ENCODE measurements at regions not wholly inside any gene's neighbourhood (a gene's known extent, or its start where the extent isn't known, plus 50 kb on each side); places are given as distances from the start of the nearest gene placed in this dataset.
"Not testable (repeated sequence)": the region's sequence is repeated elsewhere in the genome, so short reads cannot be mapped to it uniquely, and the experiment has no call there.

DNA sequence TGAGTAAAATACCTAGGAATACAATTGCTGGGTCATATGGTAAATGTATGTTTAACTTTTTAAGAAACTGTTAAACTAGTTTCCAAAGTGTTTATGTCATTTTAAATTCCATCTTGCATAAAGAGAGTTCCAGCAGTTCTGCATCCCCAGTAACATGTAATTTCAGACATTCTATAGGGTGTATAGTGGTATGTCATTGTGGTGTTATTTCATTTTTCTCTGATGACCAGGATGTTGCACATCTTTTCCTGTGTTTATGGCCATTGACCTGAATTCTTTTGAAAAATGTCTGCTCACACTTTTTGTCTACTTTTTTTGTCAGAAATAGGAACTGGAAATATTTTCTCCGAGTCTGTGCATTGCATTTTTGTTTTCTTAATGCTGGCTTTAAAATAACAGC is 128.9 kb downstream of the TMEM200A start:
- ATAC-seq (ENCODE audit: low FRiP score) (no peak), DNase-seq (ENCODE audit: low spot score) (no peak)
- TF ChIP-seq, protein P1, sequence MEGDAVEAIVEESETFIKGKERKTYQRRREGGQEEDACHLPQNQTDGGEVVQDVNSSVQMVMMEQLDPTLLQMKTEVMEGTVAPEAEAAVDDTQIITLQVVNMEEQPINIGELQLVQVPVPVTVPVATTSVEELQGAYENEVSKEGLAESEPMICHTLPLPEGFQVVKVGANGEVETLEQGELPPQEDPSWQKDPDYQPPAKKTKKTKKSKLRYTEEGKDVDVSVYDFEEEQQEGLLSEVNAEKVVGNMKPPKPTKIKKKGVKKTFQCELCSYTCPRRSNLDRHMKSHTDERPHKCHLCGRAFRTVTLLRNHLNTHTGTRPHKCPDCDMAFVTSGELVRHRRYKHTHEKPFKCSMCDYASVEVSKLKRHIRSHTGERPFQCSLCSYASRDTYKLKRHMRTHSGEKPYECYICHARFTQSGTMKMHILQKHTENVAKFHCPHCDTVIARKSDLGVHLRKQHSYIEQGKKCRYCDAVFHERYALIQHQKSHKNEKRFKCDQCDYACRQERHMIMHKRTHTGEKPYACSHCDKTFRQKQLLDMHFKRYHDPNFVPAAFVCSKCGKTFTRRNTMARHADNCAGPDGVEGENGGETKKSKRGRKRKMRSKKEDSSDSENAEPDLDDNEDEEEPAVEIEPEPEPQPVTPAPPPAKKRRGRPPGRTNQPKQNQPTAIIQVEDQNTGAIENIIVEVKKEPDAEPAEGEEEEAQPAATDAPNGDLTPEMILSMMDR (IDR thresholded peaks at IDR 0.05) = no peak

DNA sequence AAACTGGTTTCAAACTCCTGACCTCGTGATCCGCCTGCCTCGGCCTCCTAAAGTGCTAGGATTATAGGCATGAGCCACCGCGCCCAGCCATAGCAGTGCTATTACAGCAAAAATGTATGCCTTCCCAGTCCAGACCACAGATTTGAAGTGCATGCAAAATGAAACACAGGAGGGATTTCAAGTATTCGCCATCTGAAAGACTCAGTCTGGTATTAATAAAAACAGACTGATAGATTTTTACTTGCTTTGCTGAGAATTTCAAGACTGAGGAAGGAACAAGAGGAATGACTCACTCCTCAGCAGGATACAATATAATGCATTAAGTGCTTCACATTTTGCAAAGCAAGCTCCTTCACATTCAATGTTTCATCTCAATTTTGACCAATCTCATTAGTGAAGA is 134.9 kb downstream of the TMEM200A start:
- DNase-seq (ENCODE audit: low spot score) (no peak), ATAC-seq (ENCODE audit: low FRiP score) (no peak)
- TF ChIP-seq, protein P1 (IDR thresholded peaks at IDR 0.05) = no peak

DNA sequence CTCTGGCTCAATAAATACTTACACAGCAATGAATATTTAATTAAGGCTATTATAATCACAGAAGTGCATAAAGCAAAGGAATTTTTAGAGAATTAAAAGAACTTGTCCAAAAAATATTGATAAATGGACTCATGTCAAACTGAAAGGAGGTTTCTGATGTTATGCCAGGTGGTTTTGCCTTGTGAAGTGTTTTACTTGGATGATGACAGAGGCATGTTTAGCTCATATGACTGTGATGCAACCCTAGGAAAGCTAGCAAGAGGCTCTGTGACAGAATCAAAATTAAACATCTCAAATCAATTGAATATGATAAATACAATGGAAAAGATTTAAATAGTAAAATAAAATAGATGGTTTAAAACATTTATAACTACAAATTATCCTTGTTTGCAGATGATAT is 137.3 kb downstream of the TMEM200A start:
- no peak for ATAC-seq (ENCODE audit: low FRiP score)
- TF ChIP-seq, protein P1 (IDR thresholded peaks at IDR 0.05) = no peak
- DNase-seq (ENCODE audit: low spot score) = no peak

DNA sequence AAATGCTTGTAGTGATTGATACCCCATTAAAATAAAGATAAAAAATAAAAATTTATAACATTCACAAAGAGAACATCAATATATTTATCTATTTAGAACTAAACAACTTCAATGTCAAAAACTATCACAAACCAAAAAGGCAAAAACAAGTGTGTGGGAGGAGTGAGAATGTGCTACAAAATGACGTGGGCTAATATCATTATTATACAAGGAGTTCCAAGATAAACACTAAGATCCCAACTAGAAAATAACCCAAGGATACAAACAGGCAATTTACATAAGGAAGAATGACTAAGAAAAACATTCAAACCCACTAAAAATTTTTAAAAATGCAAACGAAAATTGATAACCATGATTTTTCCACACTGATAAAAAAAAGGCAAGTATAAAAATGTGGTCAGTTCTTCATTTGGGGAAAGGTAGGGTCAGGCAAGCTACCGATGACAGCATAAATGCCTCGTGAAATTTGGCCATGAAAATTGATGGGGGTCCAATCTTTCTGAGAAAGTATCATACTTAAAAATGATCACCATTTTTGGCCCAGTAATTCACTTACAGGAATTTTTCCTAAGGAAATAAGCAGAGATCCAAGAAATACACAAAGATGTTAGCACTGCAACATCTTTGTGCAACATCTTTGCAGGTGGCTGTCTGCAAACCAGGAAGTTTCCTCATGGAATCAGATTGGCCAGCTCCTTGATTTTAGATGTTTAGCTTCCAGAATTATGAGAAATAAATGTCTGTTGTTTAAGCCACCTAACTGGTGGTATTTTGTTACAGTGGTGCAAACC is 140.2 kb downstream of the TMEM200A start:
- DNase-seq (ENCODE audit: low spot score) (no peak), ATAC-seq (ENCODE audit: low FRiP score) (no peak)
- TF ChIP-seq, protein P1 (IDR thresholded peaks at IDR 0.05) = no peak

DNA sequence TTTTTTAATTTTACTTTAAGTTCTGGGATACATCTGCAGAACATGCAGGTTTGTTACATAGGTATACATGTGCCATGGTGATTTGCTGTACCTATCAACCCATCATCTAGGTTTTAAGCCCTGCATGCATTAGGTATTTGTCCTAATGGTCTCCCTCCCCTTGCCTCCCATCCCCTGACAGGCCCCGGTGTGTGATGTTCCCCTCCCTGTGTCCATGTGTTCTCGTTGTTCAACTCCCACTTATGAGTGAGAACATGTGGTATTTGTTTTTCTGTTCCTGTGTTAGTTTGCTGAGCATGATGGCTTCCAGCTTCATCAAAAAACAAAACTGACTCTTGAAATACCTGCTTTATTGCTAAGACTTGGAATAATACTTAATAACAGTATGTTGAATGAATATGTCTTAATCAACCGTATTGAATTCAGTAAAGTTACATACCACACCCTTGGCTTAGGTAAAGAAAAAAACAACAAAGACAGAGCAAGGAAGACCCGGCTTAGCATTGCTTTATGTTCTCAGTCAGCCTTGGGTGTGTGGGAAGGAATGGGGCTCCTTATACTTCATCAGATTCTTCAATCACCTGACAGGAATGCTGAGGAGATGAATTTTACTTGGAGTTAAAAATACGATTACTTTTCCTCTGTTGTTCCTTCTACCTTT is 141.3 kb downstream of the TMEM200A start:
- DNase-seq (ENCODE audit: low spot score) = not testable (repeated sequence)

DNA sequence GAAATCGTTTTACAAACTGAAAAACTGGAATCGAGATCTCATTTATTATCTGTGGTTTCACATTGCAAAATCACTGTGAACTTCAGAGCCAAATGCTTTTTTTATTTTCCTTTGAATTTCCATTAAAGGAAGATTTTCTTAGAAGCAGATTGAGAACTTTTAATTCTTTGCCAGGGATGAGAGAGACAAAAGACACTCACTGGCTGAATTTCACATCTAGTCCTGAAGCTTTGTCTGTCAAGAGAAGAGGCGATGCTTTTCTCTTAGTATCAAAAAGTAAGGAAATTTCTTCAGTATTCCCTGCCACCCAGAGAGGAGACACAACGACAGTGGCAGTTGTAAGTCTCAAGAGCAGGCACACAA is 141.8 kb downstream of the TMEM200A start:
- DNase-seq (ENCODE audit: low spot score) (no peak), ATAC-seq (ENCODE audit: low FRiP score) (peak; percentile 28)
- TF ChIP-seq, protein P1 (IDR thresholded peaks at IDR 0.05) = no peak

More for the DNA sequence above, 141.3 kb downstream of the TMEM200A start:
- ATAC-seq (ENCODE audit: low FRiP score) = peak; percentile 62

DNA sequence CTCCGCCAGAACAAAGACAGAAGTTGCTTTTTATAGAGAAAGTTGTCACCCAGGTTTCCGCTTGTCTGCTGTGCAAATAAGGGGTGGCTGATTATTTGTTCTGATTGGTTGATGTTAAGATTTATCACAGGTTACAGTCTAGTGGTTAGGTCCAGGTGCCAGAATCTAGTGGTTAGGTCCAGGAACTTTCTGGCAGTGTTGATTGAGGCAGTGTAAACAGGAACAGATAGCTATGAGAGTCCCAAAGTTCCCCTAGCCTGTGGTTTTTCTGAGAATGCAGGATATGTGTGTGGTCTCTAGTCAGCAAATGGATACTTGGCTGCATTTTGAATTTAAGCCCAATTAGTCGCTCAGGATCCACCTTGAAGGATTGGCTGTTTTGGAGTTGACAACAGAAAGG is 148.0 kb downstream of the TMEM200A start:
- DNase-seq (ENCODE audit: low spot score) (no peak), ATAC-seq (ENCODE audit: low FRiP score) (no peak)

More for the DNA sequence above, 148.0 kb downstream of the TMEM200A start:
- TF ChIP-seq, protein P1 (IDR thresholded peaks at IDR 0.05) = no peak

All from omental fat pad (tissue), 3 donors.